EH (cell line): ENCODE measurements at regions not wholly inside any gene's neighbourhood (a gene's known extent, or its start where the extent isn't known, plus 50 kb on each side); places are given as distances from the start of the nearest gene placed in this dataset.
A peak's percentile ranks its signal among the peaks of the same experiment; 100 is the strongest.
"Not testable (repeated sequence)": the region's sequence is repeated elsewhere in the genome, so short reads cannot be mapped to it uniquely, and the experiment has no call there.

Experiments used
- DNase-seq: peaks from one replicate; pipeline ENCODE4 v3.0.0-alpha.2; 2015; ENCODE audit warnings: low read depth

- DNase-seq = no peak
Observed at GRCh38 chr7:130946114-130946513, 212.1 kb upstream of the KLF14 start.

GRCh38 chr7:130947792-130948580 lies 214.0 kb upstream of the KLF14 start:
- DNase-seq = no peak

GRCh38 chr7:130948822-130949221 lies 214.8 kb upstream of the KLF14 start:
- no peak for DNase-seq

GRCh38 chr7:130949550-130949949 lies 215.5 kb upstream of the KLF14 start:
- no peak for DNase-seq

GRCh38 chr7:130950054-130950453 lies 216.0 kb upstream of the KLF14 start:
- no peak for DNase-seq

- DNase-seq = no peak
Observed at GRCh38 chr7:130950741-130951140, 216.7 kb upstream of the KLF14 start.

- DNase-seq = no peak
Observed at GRCh38 chr7:130951303-130951975, 217.4 kb upstream of the KLF14 start.

GRCh38 chr7:130951976-130952876 lies 218.2 kb upstream of the KLF14 start:
- DNase-seq = no peak

- DNase-seq = peak; percentile 31
Observed at GRCh38 chr7:130953196-130953595, 219.2 kb upstream of the KLF14 start.

GRCh38 chr7:130954918-130955564 lies 221.0 kb upstream of the KLF14 start:
- DNase-seq = no peak

GRCh38 chr7:130955565-130955919 lies 221.5 kb upstream of the KLF14 start:
- no peak for DNase-seq

- DNase-seq = peak; percentile 72
Observed at GRCh38 chr7:130956417-130957136, 222.6 kb upstream of the KLF14 start.

GRCh38 chr7:130957137-130957513 lies 223.1 kb upstream of the KLF14 start:
- no peak for DNase-seq

- not testable (repeated sequence) for DNase-seq
Observed at GRCh38 chr7:130957722-130958435, 223.9 kb upstream of the KLF14 start.

- DNase-seq = no peak
Observed at GRCh38 chr7:130958846-130959245, 224.8 kb upstream of the KLF14 start.

GRCh38 chr7:130959743-130960207 lies 225.8 kb upstream of the KLF14 start:
- DNase-seq = peak; percentile 86

- DNase-seq = peak; percentile 99
Observed at GRCh38 chr7:130960208-130960988, 226.4 kb upstream of the KLF14 start.

- peak; percentile 70 for DNase-seq
Observed at GRCh38 chr7:130961128-130961601, 227.2 kb upstream of the KLF14 start.

GRCh38 chr7:130962109-130962508 lies 228.1 kb upstream of the KLF14 start:
- DNase-seq = no peak

- DNase-seq = no peak
Observed at GRCh38 chr7:130963339-130963738, 229.3 kb upstream of the KLF14 start.
